GM23338 (cell line): ENCODE measurements at regions not wholly inside any gene's neighbourhood (a gene's known extent, or its start where the extent isn't known, plus 50 kb on each side); places are given as distances from the start of the nearest gene placed in this dataset.

ENCODE experiments used
- ATAC-seq: fragments of 200-7000 bp; cut with Tn5 transposase; 3 replicates; pipeline ENCODE4 v1.9.1; 2020
- DNase-seq: peaks from one replicate; pipeline ENCODE4 v3.0.0-alpha.2; 2015; ENCODE audit warnings: low spot score
- H2AFZ ChIP-seq: fragments of 200-600 bp; sonication (generic); 2 replicates; pipeline ENCODE4 v1.8.0; 2016; ENCODE audit warnings: antibody characterized with exemption, mild to moderate bottlenecking, moderate library complexity
- H3F3A ChIP-seq: fragments of 200-600 bp; sonication (generic); replicated peaks from 2 replicates; pipeline ENCODE4 v1.8.0; 2017; ENCODE audit warnings: antibody characterized with exemption, mixed run types, low read depth
- H3K27ac ChIP-seq: fragments of 200-600 bp; sonication (generic); 2 replicates; pipeline ENCODE4 v1.6.1; 2016; ENCODE audit warnings: low read depth
- H3K27me3 ChIP-seq: fragments of 200-600 bp; sonication (generic); 2 replicates; pipeline ENCODE4 v1.8.0; 2016; ENCODE audit warnings: mild to moderate bottlenecking, mixed run types, moderate library complexity; ENCODE audit not compliant: insufficient read depth
- H3K36me3 ChIP-seq: fragments of 200-600 bp; sonication (generic); 2 replicates; pipeline ENCODE4 v1.8.0; 2016; ENCODE audit warnings: mild to moderate bottlenecking; ENCODE audit not compliant: insufficient read depth
- H3K4me1 ChIP-seq: fragments of 200-600 bp; sonication (generic); 2 replicates; pipeline ENCODE4 v1.8.0; 2016; ENCODE audit warnings: mild to moderate bottlenecking, moderate library complexity; ENCODE audit not compliant: insufficient read depth
- H3K4me2 ChIP-seq: fragments of 200-600 bp; sonication (generic); 2 replicates; pipeline ENCODE4 v1.7.1; 2017; ENCODE audit warnings: mixed run types
- H3K4me3 ChIP-seq: fragments of 200-600 bp; sonication (generic); 2 replicates; pipeline ENCODE4 v1.6.1; 2016; ENCODE audit warnings: mixed run types
- H3K79me2 ChIP-seq: fragments of 200-600 bp; sonication (generic); replicated peaks from 2 replicates; pipeline ENCODE4 v1.8.0; 2017; ENCODE audit warnings: mild to moderate bottlenecking; ENCODE audit not compliant: insufficient read depth
- H3K9me2 ChIP-seq: fragments of 200-600 bp; sonication (generic); 2 replicates; pipeline ENCODE4 v1.8.0; 2017; ENCODE audit not compliant: insufficient read depth
- H4K20me1 ChIP-seq: fragments of 200-600 bp; sonication (generic); replicated peaks from 2 replicates; pipeline ENCODE4 v1.8.0; 2017; ENCODE audit warnings: mild to moderate bottlenecking; ENCODE audit not compliant: insufficient read depth
- H3K27ac Mint-ChIP-seq: 2 replicates; pipeline ENCODE4 v1.8.0; 2020; ENCODE audit warnings: inconsistent platforms, mild to moderate bottlenecking, moderate library complexity, mixed read lengths
- H3K27me3 Mint-ChIP-seq: 3 replicates; pipeline ENCODE4 v1.8.0; 2022; ENCODE audit warnings: low read depth, mild to moderate bottlenecking, moderate library complexity, mixed read lengths, inconsistent platforms; ENCODE audit not compliant: insufficient read depth, poor library complexity
- H3K36me3 Mint-ChIP-seq: 3 replicates; pipeline ENCODE4 v1.8.0; 2021; ENCODE audit warnings: low read depth, mild to moderate bottlenecking, inconsistent platforms, moderate library complexity, mixed read lengths
- H3K4me1 Mint-ChIP-seq: 3 replicates; pipeline ENCODE4 v1.8.0; 2020; ENCODE audit warnings: mild to moderate bottlenecking, inconsistent platforms, mixed read lengths
- H3K4me3 Mint-ChIP-seq: 3 replicates; pipeline ENCODE4 v1.8.0; 2021; ENCODE audit warnings: moderate library complexity, mild to moderate bottlenecking, inconsistent platforms, mixed read lengths
- H3K9me3 Mint-ChIP-seq: 3 replicates; pipeline ENCODE4 v1.8.0; 2020; ENCODE audit warnings: moderate library complexity, mild to moderate bottlenecking, inconsistent platforms, mixed read lengths
- CTCF ChIP-seq, 2 experiments: fragments of 200-600 bp in 1 of 2; sonication (generic) in 1 of 2; conservative IDR thresholded peaks; 2 replicates each; pipeline versions ENCODE4 v1.5.1 to v1.6.1; 2016 to 2017; ENCODE audit warnings: antibody characterized with exemption in 2 of 2, low read depth in 2 of 2, mild to moderate bottlenecking in 2 of 2, moderate library complexity in 1 of 2
- ETS1 ChIP-seq: IDR thresholded peaks from 2 replicates; pipeline ENCODE4 v1.6.1; 2016; ENCODE audit warnings: antibody characterized with exemption
- EZH2phosphoT487 ChIP-seq: fragments of 200-600 bp; sonication (generic); IDR thresholded peaks from one replicate; pipeline ENCODE4 v1.8.1; 2018; ENCODE audit warnings: antibody characterized with exemption; ENCODE audit not compliant: unreplicated experiment
- NANOG ChIP-seq: IDR thresholded peaks from 2 replicates; pipeline ENCODE4 v1.6.1; 2016; ENCODE audit warnings: antibody characterized with exemption, borderline replicate concordance
- POLR2AphosphoS5 ChIP-seq: IDR thresholded peaks from 2 replicates; pipeline ENCODE4 v1.6.1; 2016; ENCODE audit warnings: antibody characterized with exemption, low read depth
- REST ChIP-seq: IDR thresholded peaks from one replicate; pipeline ENCODE4 v1.6.1; 2018; ENCODE audit warnings: antibody characterized with exemption; ENCODE audit not compliant: unreplicated experiment
- STAT1 ChIP-seq: IDR thresholded peaks from one replicate; pipeline ENCODE4 v1.6.1; 2016; ENCODE audit warnings: antibody characterized with exemption; ENCODE audit not compliant: unreplicated experiment
- ZNF114 ChIP-seq: fragments of 250-450 bp; sonication (Bioruptor Pico); IDR thresholded peaks from 2 replicates; pipeline ENCODE4 v1.5.0; 2020; ENCODE audit warnings: mild to moderate bottlenecking, moderate library complexity
- ZNF331 ChIP-seq: fragments of 250-450 bp; sonication (Bioruptor Pico); IDR thresholded peaks from 2 replicates; pipeline ENCODE4 v1.5.0; 2020; ENCODE audit warnings: low read depth, mild to moderate bottlenecking, moderate library complexity
- ZNF462 ChIP-seq: fragments of 250-450 bp; sonication (Bioruptor Pico); IDR thresholded peaks from 2 replicates; pipeline ENCODE4 v1.5.0; 2020; ENCODE audit warnings: mild to moderate bottlenecking, moderate library complexity

GRCh38 chr3:164030194-164030593, 1048.1 kb downstream of the SI start:
- H3K36me3 Mint-ChIP-seq, result no peaks in the 10 kb centered on the region
- no peaks in the 10 kb centered on the region for H3K27me3 ChIP-seq
- H3F3A ChIP-seq, result no peaks in the 10 kb centered on the region
- H3K36me3 ChIP-seq, result no peaks in the 10 kb centered on the region
- no peaks in the 10 kb centered on the region for H3K79me2 ChIP-seq
- H3K4me1 Mint-ChIP-seq, result peaks cover 6% of the 10 kb centered on the region
- no peak overlapping the region for H3K27ac ChIP-seq
- TF ChIP-seq STAT1 (no peak), ZNF114 (no peak), POLR2AphosphoS5 (no peak)
- no peak overlapping the region for H3K4me3 ChIP-seq
- no peak for ATAC-seq
- peak; percentile 1 for DNase-seq
- no peak overlapping the region for H3K4me3 Mint-ChIP-seq
- no peak overlapping the region for H3K27ac Mint-ChIP-seq
- H2AFZ ChIP-seq, result no peak overlapping the region
- H3K4me2 ChIP-seq, result no peak overlapping the region
- no peaks in the 10 kb centered on the region for H3K9me3 Mint-ChIP-seq
- no peaks in the 10 kb centered on the region for H3K27me3 Mint-ChIP-seq
- no peaks in the 10 kb centered on the region for H3K9me2 ChIP-seq
- H3K4me1 ChIP-seq, result no peaks in the 10 kb centered on the region
- H4K20me1 ChIP-seq, result no peaks in the 10 kb centered on the region

GRCh38 chr3:164024786-164025185, 1053.5 kb downstream of the SI start:
- Mint-ChIP-seq H3K27me3 (no peaks in the 10 kb centered on the region), H3K4me1 (peaks cover 4% of the 10 kb centered on the region), H3K9me3 (peaks cover 6% of the 10 kb centered on the region; the same call in 1 of the 3 replicates), H3K27ac (no peak overlapping the region; the same call in 1 of the 2 replicates), H3K36me3 (no peaks in the 10 kb centered on the region; the same call in 2 of the 3 replicates), H3K4me3 (no peak overlapping the region)
- ATAC-seq, result no peak
- Histone ChIP-seq H2AFZ (no peak overlapping the region), H3K4me1 (no peaks in the 10 kb centered on the region), H3K79me2 (no peaks in the 10 kb centered on the region), H3K36me3 (no peaks in the 10 kb centered on the region), H3K4me3 (no peak overlapping the region), H3K9me2 (0 out of 2 replicates have a peak, but pooled peaks cover 2% of the 10 kb centered on the region), H3F3A (no peaks in the 10 kb centered on the region), H3K4me2 (no peak overlapping the region), H3K27ac (no peak overlapping the region), H3K27me3 (no peaks in the 10 kb centered on the region), H4K20me1 (no peaks in the 10 kb centered on the region)
- DNase-seq, result no peak
- TF ChIP-seq CTCF (conservative IDR thresholded peaks at IDR 0.05; ENCODE audit: low read depth in 2 of 2) (no peak), ZNF331 (CRISPR knock-in tag) (no peak), ZNF114 (no peak), EZH2phosphoT487 (no peak), ZNF462 (no peak), STAT1 (no peak), NANOG (no peak), POLR2AphosphoS5 (no peak), REST (no peak), ETS1 (no peak)
